Right atrium auricular region (tissue), 2 donors: ENCODE measurements at regions not wholly inside any gene's neighbourhood (a gene's known extent, or its start where the extent isn't known, plus 50 kb on each side); places are given as distances from the start of the nearest gene placed in this dataset.

ENCODE experiments used
- DNase-seq: peaks from one replicate; pipeline ENCODE4 v3.0.0-alpha.2; 2019; ENCODE audit warnings: low spot score
- H3K27ac ChIP-seq, 2 donors: fragments of 200-600 bp; sonication (generic); 1 replicate in 1 of 2; 2 replicates in 1 of 2; pipeline ENCODE4 v1.5.1; 2016 to 2019
- H3K27me3 ChIP-seq, 2 donors: fragments of 200-600 bp; sonication (generic); one replicate each; pipeline versions ENCODE4 v1.5.1 to v1.6.0; 2017 to 2019
- H3K36me3 ChIP-seq: fragments of 200-600 bp; sonication (generic); one replicate; pipeline ENCODE4 v1.5.1; 2016
- H3K4me1 ChIP-seq, 2 donors: fragments of 200-600 bp; sonication (generic); one replicate each; pipeline versions ENCODE4 v1.5.1 to v1.6.0; 2017 to 2019
- H3K4me3 ChIP-seq, 2 donors: fragments of 200-600 bp; sonication (generic); 1 replicate in 1 of 2; 2 replicates in 1 of 2; pipeline ENCODE4 v1.5.1; 2017 to 2019; ENCODE audit warnings: mild to moderate bottlenecking in 1 of 2, moderate library complexity in 1 of 2
- H3K9me3 ChIP-seq, 2 donors: fragments of 200-600 bp; sonication (generic); one replicate each; pipeline ENCODE4 v1.5.1; 2019
- CTCF ChIP-seq, 2 donors: fragments of 200-600 bp; sonication (generic); IDR thresholded peaks; one replicate each; pipeline ENCODE4 v1.5.1; 2019; ENCODE audit warnings: antibody characterized with exemption in 2 of 2

- no peak overlapping the region for H3K27ac ChIP-seq
- no peaks in the 10 kb centered on the region for H3K27me3 ChIP-seq
- no peaks in the 10 kb centered on the region for H3K36me3 ChIP-seq
- H3K9me3 ChIP-seq: peaks cover 0 to 8% of the 10 kb centered on the region in 2 donors
- no peak for DNase-seq
- H3K4me1 ChIP-seq: no peaks in the 10 kb centered on the region
- H3K4me3 ChIP-seq: no peak overlapping the region
- TF ChIP-seq CTCF (IDR thresholded peaks at IDR 0.05): no peak
Observed at GRCh38 chr10:124262971-124263370, 155.8 kb downstream of the OAT start.

GRCh38 chr10:124262234-124262865, 156.4 kb downstream of the OAT start:
- peak in 1 of 2 donors; percentile 36 for TF ChIP-seq CTCF (IDR thresholded peaks at IDR 0.05)
- Histone ChIP-seq H3K27me3 (no peaks in the 10 kb centered on the region), H3K27ac (no peak overlapping the region), H3K4me1 (no peaks in the 10 kb centered on the region), H3K4me3 (no peak overlapping the region), H3K36me3 (no peaks in the 10 kb centered on the region), H3K9me3 (peaks cover 0 to 8% of the 10 kb centered on the region in 2 donors)
- no peak for DNase-seq

GRCh38 chr10:124259139-124259825, 159.4 kb downstream of the OAT start:
- DNase-seq: no peak

GRCh38 chr10:124257781-124258180, 160.9 kb downstream of the OAT start:
- H3K4me1 ChIP-seq: no peaks in the 10 kb centered on the region
- no peaks in the 10 kb centered on the region for H3K27me3 ChIP-seq
- no peak overlapping the region for H3K27ac ChIP-seq
- peaks cover 0 to 8% of the 10 kb centered on the region in 2 donors for H3K9me3 ChIP-seq
- H3K4me3 ChIP-seq: no peak overlapping the region
- no peak for TF ChIP-seq CTCF (IDR thresholded peaks at IDR 0.05)
- H3K36me3 ChIP-seq: no peaks in the 10 kb centered on the region
- DNase-seq: no peak

More at GRCh38 chr10:124259139-124259825, 159.4 kb downstream of the OAT start:
- H3K27ac ChIP-seq: no peak overlapping the region
- peaks cover 0 to 8% of the 10 kb centered on the region in 2 donors for H3K9me3 ChIP-seq
- no peak for TF ChIP-seq CTCF (IDR thresholded peaks at IDR 0.05)
- no peaks in the 10 kb centered on the region for H3K36me3 ChIP-seq
- H3K4me3 ChIP-seq: no peak overlapping the region
- H3K4me1 ChIP-seq: no peaks in the 10 kb centered on the region
- no peaks in the 10 kb centered on the region for H3K27me3 ChIP-seq

GRCh38 chr10:124256151-124256550, 162.6 kb downstream of the OAT start:
- DNase-seq: no peak
- H3K36me3 ChIP-seq: no peaks in the 10 kb centered on the region
- no peaks in the 10 kb centered on the region for H3K4me1 ChIP-seq
- H3K27me3 ChIP-seq: no peaks in the 10 kb centered on the region
- peaks cover 0 to 8% of the 10 kb centered on the region in 2 donors for H3K9me3 ChIP-seq
- H3K4me3 ChIP-seq: no peak overlapping the region
- no peak overlapping the region for H3K27ac ChIP-seq
- no peak for TF ChIP-seq CTCF (IDR thresholded peaks at IDR 0.05)
